ENCODE measurements at regions not wholly inside any gene's neighbourhood (a gene's known extent, or its start where the extent isn't known, plus 50 kb on each side); places are given as distances from the start of the nearest gene placed in this dataset.

GRCh38 chr5:125525356-125525755 is 778.9 kb upstream of the ZNF608 start:
- DNase-seq = no peak

- no peak for DNase-seq
Observed at GRCh38 chr5:125526966-125527365, 780.5 kb upstream of the ZNF608 start.

GRCh38 chr5:125528881-125529280 is 782.4 kb upstream of the ZNF608 start:
- no peak for DNase-seq

- no peak for DNase-seq
Observed at GRCh38 chr5:125530833-125531615, 784.6 kb upstream of the ZNF608 start.

- DNase-seq = no peak
Observed at GRCh38 chr5:125536095-125536494, 789.7 kb upstream of the ZNF608 start.

GRCh38 chr5:125536582-125536981 is 790.1 kb upstream of the ZNF608 start:
- DNase-seq = no peak

GRCh38 chr5:125537661-125538060 is 791.2 kb upstream of the ZNF608 start:
- DNase-seq = no peak

GRCh38 chr5:125538469-125538868 is 792.0 kb upstream of the ZNF608 start:
- no peak for DNase-seq

GRCh38 chr5:125541085-125541484 is 794.6 kb upstream of the ZNF608 start:
- no peak for DNase-seq

- DNase-seq = peak; percentile 15
Observed at GRCh38 chr5:125549322-125549911, 803.0 kb upstream of the ZNF608 start.

- peak; percentile 47 for DNase-seq
Observed at GRCh38 chr5:125550274-125550673, 803.8 kb upstream of the ZNF608 start.

- no peak for DNase-seq
Observed at GRCh38 chr5:125551246-125551645, 804.8 kb upstream of the ZNF608 start.

GRCh38 chr5:125551797-125552196 is 805.4 kb upstream of the ZNF608 start:
- DNase-seq = no peak

GRCh38 chr5:125552486-125552885 is 806.0 kb upstream of the ZNF608 start:
- no peak for DNase-seq

GRCh38 chr5:125554355-125554754 is 807.9 kb upstream of the ZNF608 start:
- DNase-seq = no peak

GRCh38 chr5:125555591-125555990 is 809.2 kb upstream of the ZNF608 start:
- DNase-seq = no peak

- DNase-seq = no peak
Observed at GRCh38 chr5:125558016-125558415, 811.6 kb upstream of the ZNF608 start.

- DNase-seq = no peak
Observed at GRCh38 chr5:125558466-125558865, 812.0 kb upstream of the ZNF608 start.

- no peak for DNase-seq
Observed at GRCh38 chr5:125559296-125559695, 812.9 kb upstream of the ZNF608 start.

GRCh38 chr5:125560476-125561225 is 814.2 kb upstream of the ZNF608 start:
- DNase-seq = no peak

GRCh38 chr5:125564317-125564975 is 818.0 kb upstream of the ZNF608 start:
- DNase-seq = no peak

GRCh38 chr5:125574491-125575044 is 828.1 kb upstream of the ZNF608 start:
- no peak for DNase-seq

Measured in right kidney (tissue), 1 donor.